IMR-90 (cell line): ENCODE measurements at regions not wholly inside any gene's neighbourhood (a gene's known extent, or its start where the extent isn't known, plus 50 kb on each side); places are given as distances from the start of the nearest gene placed in this dataset.

Experiments used
- BHLHE40 ChIP-seq: fragments of 150-350 bp; IDR thresholded peaks from 2 replicates; pipeline ENCODE4 v1.6.1; 2016; ENCODE audit warnings: mild to moderate bottlenecking, low read depth, low read length
- CEBPB ChIP-seq: IDR thresholded peaks from 2 replicates; pipeline ENCODE4 v1.6.1; 2012; ENCODE audit warnings: low read depth, low read length, improper control_type of control experiment
- MAZ ChIP-seq: IDR thresholded peaks from 2 replicates; pipeline ENCODE4 v1.6.1; 2012; ENCODE audit warnings: low read depth, mild to moderate bottlenecking, low read length, improper control_type of control experiment, moderate library complexity, borderline replicate concordance
- NFE2L2 ChIP-seq: fragments of 150-350 bp; IDR thresholded peaks from 2 replicates; pipeline ENCODE4 v1.6.1; 2016; ENCODE audit warnings: low read depth, mild to moderate bottlenecking, low read length
- POLR2A ChIP-seq: IDR thresholded peaks from 2 replicates; pipeline ENCODE4 v1.6.1; 2012; ENCODE audit warnings: mild to moderate bottlenecking, low read depth, low read length
- RAD21 ChIP-seq: IDR thresholded peaks from 2 replicates; pipeline ENCODE4 v1.6.1; 2012; ENCODE audit warnings: low read length, improper control_type of control experiment
- RCOR1 ChIP-seq: IDR thresholded peaks from 2 replicates; pipeline ENCODE4 v1.6.1; 2012; ENCODE audit warnings: mild to moderate bottlenecking, low read length, improper control_type of control experiment; ENCODE audit not compliant: insufficient replicate concordance
- RFX5 ChIP-seq: IDR thresholded peaks from 2 replicates; pipeline ENCODE4 v1.8.0; 2012; ENCODE audit warnings: low read depth, mild to moderate bottlenecking, low read length, moderate library complexity
- SMC3 ChIP-seq: fragments of 150-350 bp; IDR thresholded peaks from 2 replicates; pipeline ENCODE4 v1.6.1; 2016; ENCODE audit warnings: low read depth, mild to moderate bottlenecking, antibody characterized with exemption, low read length, moderate library complexity
- TF ChIP-seq, protein P1 (sequence below): conservative IDR thresholded peaks from 2 replicates; pipeline ENCODE4 v1.5.1; 2012; ENCODE audit warnings: mild to moderate bottlenecking, low read depth, low read length, improper control_type of control experiment
- TF ChIP-seq, protein P2 (sequence below): fragments of 150-350 bp; IDR thresholded peaks from 2 replicates; pipeline ENCODE4 v1.6.1; 2016; ENCODE audit warnings: low read depth, mild to moderate bottlenecking, low read length, moderate library complexity, borderline replicate concordance
- TF ChIP-seq, protein P3 (sequence below): fragments of 150-350 bp; IDR thresholded peaks from 2 replicates; pipeline ENCODE4 v1.6.1; 2017; ENCODE audit warnings: mild to moderate bottlenecking, antibody characterized with exemption, low read length, low read depth

DNA sequence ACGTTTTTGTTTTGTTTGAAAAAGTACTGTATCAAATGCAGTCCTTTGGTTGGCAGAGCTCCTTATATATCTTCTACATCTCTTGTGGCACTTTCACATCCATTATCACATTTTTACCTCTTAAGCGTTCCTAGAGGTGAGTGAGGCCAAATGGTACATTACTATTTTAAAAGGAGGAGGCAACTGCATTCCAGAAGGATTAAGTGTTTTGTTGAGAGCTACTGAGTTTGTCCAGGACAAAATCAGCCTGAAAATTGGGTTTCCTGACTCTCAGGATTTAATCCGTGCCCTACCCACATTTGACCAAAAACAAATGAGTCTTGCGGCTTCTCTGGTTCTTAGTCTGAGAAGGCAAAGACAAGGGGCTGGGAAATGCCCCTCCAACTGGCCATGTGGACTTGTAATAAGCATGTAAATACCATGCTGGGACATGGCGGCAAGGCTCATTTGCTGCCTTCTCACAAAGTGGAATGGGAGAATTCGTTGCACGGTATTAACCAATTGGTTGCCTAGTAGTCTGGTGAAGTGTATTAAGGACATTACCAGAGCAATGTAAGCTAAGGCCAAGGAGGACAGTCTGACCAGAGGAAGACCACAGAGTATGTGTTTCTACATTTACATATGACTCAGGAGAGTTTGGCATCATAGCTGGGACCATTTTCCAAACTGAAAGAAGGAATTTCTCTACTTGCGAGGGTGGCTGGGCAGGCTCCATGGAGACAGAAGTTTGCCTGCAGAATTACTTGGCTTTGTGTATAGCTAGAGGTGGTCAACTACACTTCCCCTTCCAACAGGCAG, 175.8 kb upstream of the PLXNC1 start:
- TF ChIP-seq, protein P1, sequence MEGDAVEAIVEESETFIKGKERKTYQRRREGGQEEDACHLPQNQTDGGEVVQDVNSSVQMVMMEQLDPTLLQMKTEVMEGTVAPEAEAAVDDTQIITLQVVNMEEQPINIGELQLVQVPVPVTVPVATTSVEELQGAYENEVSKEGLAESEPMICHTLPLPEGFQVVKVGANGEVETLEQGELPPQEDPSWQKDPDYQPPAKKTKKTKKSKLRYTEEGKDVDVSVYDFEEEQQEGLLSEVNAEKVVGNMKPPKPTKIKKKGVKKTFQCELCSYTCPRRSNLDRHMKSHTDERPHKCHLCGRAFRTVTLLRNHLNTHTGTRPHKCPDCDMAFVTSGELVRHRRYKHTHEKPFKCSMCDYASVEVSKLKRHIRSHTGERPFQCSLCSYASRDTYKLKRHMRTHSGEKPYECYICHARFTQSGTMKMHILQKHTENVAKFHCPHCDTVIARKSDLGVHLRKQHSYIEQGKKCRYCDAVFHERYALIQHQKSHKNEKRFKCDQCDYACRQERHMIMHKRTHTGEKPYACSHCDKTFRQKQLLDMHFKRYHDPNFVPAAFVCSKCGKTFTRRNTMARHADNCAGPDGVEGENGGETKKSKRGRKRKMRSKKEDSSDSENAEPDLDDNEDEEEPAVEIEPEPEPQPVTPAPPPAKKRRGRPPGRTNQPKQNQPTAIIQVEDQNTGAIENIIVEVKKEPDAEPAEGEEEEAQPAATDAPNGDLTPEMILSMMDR: no peak
- TF ChIP-seq NFE2L2 (no peak), CEBPB (0 out of 2 replicates have a peak, but pooled peaks have one; percentile 1), RFX5 (no peak), RCOR1 (no peak), MAZ (no peak), RAD21 (no peak), POLR2A (no peak), BHLHE40 (no peak), SMC3 (no peak)
- TF ChIP-seq, protein P2, sequence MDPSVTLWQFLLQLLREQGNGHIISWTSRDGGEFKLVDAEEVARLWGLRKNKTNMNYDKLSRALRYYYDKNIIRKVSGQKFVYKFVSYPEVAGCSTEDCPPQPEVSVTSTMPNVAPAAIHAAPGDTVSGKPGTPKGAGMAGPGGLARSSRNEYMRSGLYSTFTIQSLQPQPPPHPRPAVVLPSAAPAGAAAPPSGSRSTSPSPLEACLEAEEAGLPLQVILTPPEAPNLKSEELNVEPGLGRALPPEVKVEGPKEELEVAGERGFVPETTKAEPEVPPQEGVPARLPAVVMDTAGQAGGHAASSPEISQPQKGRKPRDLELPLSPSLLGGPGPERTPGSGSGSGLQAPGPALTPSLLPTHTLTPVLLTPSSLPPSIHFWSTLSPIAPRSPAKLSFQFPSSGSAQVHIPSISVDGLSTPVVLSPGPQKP: no peak
- TF ChIP-seq, protein P3, sequence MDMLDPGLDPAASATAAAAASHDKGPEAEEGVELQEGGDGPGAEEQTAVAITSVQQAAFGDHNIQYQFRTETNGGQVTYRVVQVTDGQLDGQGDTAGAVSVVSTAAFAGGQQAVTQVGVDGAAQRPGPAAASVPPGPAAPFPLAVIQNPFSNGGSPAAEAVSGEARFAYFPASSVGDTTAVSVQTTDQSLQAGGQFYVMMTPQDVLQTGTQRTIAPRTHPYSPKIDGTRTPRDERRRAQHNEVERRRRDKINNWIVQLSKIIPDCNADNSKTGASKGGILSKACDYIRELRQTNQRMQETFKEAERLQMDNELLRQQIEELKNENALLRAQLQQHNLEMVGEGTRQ: no peak
